ENCODE measurements at regions not wholly inside any gene's neighbourhood (a gene's known extent, or its start where the extent isn't known, plus 50 kb on each side); places are given as distances from the start of the nearest gene placed in this dataset.

- TF ChIP-seq KLF1 (tag by site-specific recombination; IDR thresholded peaks at IDR 0.05), result no peak
- TF ChIP-seq PRDM1 (tag by site-specific recombination; IDR thresholded peaks at IDR 0.05), result no peak
- no peak for TF ChIP-seq ZNF324 (tag by site-specific recombination; IDR thresholded peaks at IDR 0.05)
- no peak for TF ChIP-seq KLF8 (tag by site-specific recombination; IDR thresholded peaks at IDR 0.05)
- TF ChIP-seq ZNF510 (tag by site-specific recombination; IDR thresholded peaks at IDR 0.05; ENCODE audit: insufficient replicate concordance), result no peak
- no peak for TF ChIP-seq CTCF (tag by site-specific recombination; IDR thresholded peaks at IDR 0.05)
- no peak for TF ChIP-seq ZNF114 (tag by site-specific recombination; IDR thresholded peaks at IDR 0.05)
- TF ChIP-seq PRDM4 (tag by site-specific recombination; IDR thresholded peaks at IDR 0.05), result no peak
- TF ChIP-seq ZFP41 (tag by site-specific recombination; IDR thresholded peaks at IDR 0.05; ENCODE audit: borderline replicate concordance), result no peak
- TF ChIP-seq TCF7L2 (IDR thresholded peaks at IDR 0.05; ENCODE audit: borderline replicate concordance, low read depth, low read length), result no peak
- no peak for TF ChIP-seq ZNF529 (tag by site-specific recombination; IDR thresholded peaks at IDR 0.05; ENCODE audit: insufficient replicate concordance)
- TF ChIP-seq ZNF530 (tag by site-specific recombination; IDR thresholded peaks at IDR 0.05; ENCODE audit: low read depth), result no peak
- TF ChIP-seq KLF9 (tag by site-specific recombination; IDR thresholded peaks at IDR 0.05; ENCODE audit: low read depth), result no peak
- TF ChIP-seq OVOL3 (tag by site-specific recombination; IDR thresholded peaks at IDR 0.05), result no peak
Observed at GRCh38 chr9:7313389-7313788, 486.2 kb downstream of the DMAC1 start.

Measured in HEK293 (cell line).